DOHH2 (cell line): ENCODE measurements at regions not wholly inside any gene's neighbourhood (a gene's known extent, or its start where the extent isn't known, plus 50 kb on each side); places are given as distances from the start of the nearest gene placed in this dataset.

Experiments
- CTCF ChIP-seq: fragments of 200-600 bp; sonication (generic); IDR thresholded peaks from one replicate; pipeline ENCODE4 v1.5.1; 2014; ENCODE audit warnings: antibody characterized with exemption, mild to moderate bottlenecking, low read depth, low read length; ENCODE audit not compliant: poor library complexity, severe bottlenecking
- EZH2phosphoT487 ChIP-seq: fragments of 200-600 bp; sonication (generic); IDR thresholded peaks from 2 replicates; pipeline ENCODE4 v1.6.1; 2017; ENCODE audit warnings: borderline replicate concordance, mild to moderate bottlenecking, antibody characterized with exemption, low read length, moderate library complexity, mixed read lengths

GRCh38 chrY:19321701-19322100 lies 422.8 kb downstream of the KDM5D start:
- no peak for TF ChIP-seq CTCF
- TF ChIP-seq EZH2phosphoT487: no peak
